ENCODE measurements at regions not wholly inside any gene's neighbourhood (a gene's known extent, or its start where the extent isn't known, plus 50 kb on each side); places are given as distances from the start of the nearest gene placed in this dataset.
"Not testable (repeated sequence)": the region's sequence is repeated elsewhere in the genome, so short reads cannot be mapped to it uniquely, and the experiment has no call there.

GRCh38 chr6:84635081-84635761 lies 129.2 kb downstream of the TBX18 start:
- no peak for DNase-seq (ENCODE audit: low spot score)
- H3K27ac ChIP-seq = peak overlapping the region; percentile 64 to 87
- TF ChIP-seq CTCF (IDR thresholded peaks at IDR 0.05) = no peak
- peak overlapping the region; percentile 28 for H3K4me3 ChIP-seq

GRCh38 chr6:84633771-84634170 lies 130.6 kb downstream of the TBX18 start:
- no peak for TF ChIP-seq CTCF (IDR thresholded peaks at IDR 0.05)
- DNase-seq (ENCODE audit: low spot score) = no peak
- H3K4me3 ChIP-seq = no peak overlapping the region
- H3K27ac ChIP-seq = no peak overlapping the region

GRCh38 chr6:84626527-84626926 lies 137.9 kb downstream of the TBX18 start:
- H3K27ac ChIP-seq; H3K4me3 ChIP-seq; DNase-seq (ENCODE audit: low spot score): not testable (repeated sequence)

GRCh38 chr6:84625506-84625905 lies 138.9 kb downstream of the TBX18 start:
- DNase-seq (ENCODE audit: low spot score) = no peak

GRCh38 chr6:84623956-84624680 lies 140.3 kb downstream of the TBX18 start:
- Histone ChIP-seq H3K27ac (no peak overlapping the region), H3K4me3 (no peak overlapping the region)
- DNase-seq (ENCODE audit: low spot score) = no peak
- TF ChIP-seq CTCF (IDR thresholded peaks at IDR 0.05) = no peak

More at GRCh38 chr6:84625506-84625905, 138.9 kb downstream of the TBX18 start:
- Histone ChIP-seq H3K27ac (no peak overlapping the region), H3K4me3 (no peak overlapping the region)
- no peak for TF ChIP-seq CTCF (IDR thresholded peaks at IDR 0.05)

GRCh38 chr6:84618836-84619235 lies 145.6 kb downstream of the TBX18 start:
- no peak for DNase-seq (ENCODE audit: low spot score)
- H3K4me3 ChIP-seq = no peak overlapping the region
- no peak for TF ChIP-seq CTCF (IDR thresholded peaks at IDR 0.05)
- peak overlapping the region; percentile 70 to 76 for H3K27ac ChIP-seq

GRCh38 chr6:84618046-84618752 lies 146.2 kb downstream of the TBX18 start:
- DNase-seq (ENCODE audit: low spot score) = no peak
- Histone ChIP-seq H3K27ac (peak overlapping the region; percentile 70 to 76), H3K4me3 (peak overlapping the region; percentile 28)
- no peak for TF ChIP-seq CTCF (IDR thresholded peaks at IDR 0.05)

Measured in coronary artery (tissue), 2 donors.